ENCODE measurements at regions not wholly inside any gene's neighbourhood (a gene's known extent, or its start where the extent isn't known, plus 50 kb on each side); places are given as distances from the start of the nearest gene placed in this dataset.

- DNase-seq = no peak
Observed at GRCh38 chr3:24646790-24647189, 152.1 kb upstream of the THRB start.

- no peak for DNase-seq
Observed at GRCh38 chr3:24648063-24648462, 153.4 kb upstream of the THRB start.

GRCh38 chr3:24650839-24651238 lies 156.2 kb upstream of the THRB start:
- no peak for DNase-seq

GRCh38 chr3:24657870-24658510 lies 163.3 kb upstream of the THRB start:
- no peak for DNase-seq

GRCh38 chr3:24661175-24661584 lies 166.5 kb upstream of the THRB start:
- peak; percentile 57 for DNase-seq

GRCh38 chr3:24662449-24663345 lies 168.0 kb upstream of the THRB start:
- DNase-seq = no peak

GRCh38 chr3:24663406-24663805 lies 168.8 kb upstream of the THRB start:
- no peak for DNase-seq

GRCh38 chr3:24668039-24668438 lies 173.4 kb upstream of the THRB start:
- DNase-seq = no peak

- DNase-seq = no peak
Observed at GRCh38 chr3:24670871-24671270, 176.2 kb upstream of the THRB start.

GRCh38 chr3:24673596-24673995 lies 178.9 kb upstream of the THRB start:
- DNase-seq = no peak

GRCh38 chr3:24674261-24674660 lies 179.6 kb upstream of the THRB start:
- DNase-seq = no peak

GRCh38 chr3:24678021-24678420 lies 183.4 kb upstream of the THRB start:
- DNase-seq = no peak

GRCh38 chr3:24678421-24678865 lies 183.8 kb upstream of the THRB start:
- DNase-seq = peak; percentile 70

GRCh38 chr3:24679429-24679828 lies 184.8 kb upstream of the THRB start:
- no peak for DNase-seq

GRCh38 chr3:24680214-24680967 lies 185.7 kb upstream of the THRB start:
- peak; percentile 52 for DNase-seq

GRCh38 chr3:24682141-24682547 lies 187.5 kb upstream of the THRB start:
- peak; percentile 20 for DNase-seq

- DNase-seq = no peak
Observed at GRCh38 chr3:24683090-24683489, 188.4 kb upstream of the THRB start.

GRCh38 chr3:24683633-24684384 lies 189.2 kb upstream of the THRB start:
- peak; percentile 46 for DNase-seq

- no peak for DNase-seq
Observed at GRCh38 chr3:24684506-24685023, 189.9 kb upstream of the THRB start.

GRCh38 chr3:24686808-24687207 lies 192.2 kb upstream of the THRB start:
- DNase-seq = peak; percentile 83

GRCh38 chr3:24687671-24688070 lies 193.0 kb upstream of the THRB start:
- no peak for DNase-seq

- no peak for DNase-seq
Observed at GRCh38 chr3:24688446-24689148, 193.9 kb upstream of the THRB start.

Data from inflammatory macrophage treated with lipopolysaccharide for 4 hours (primary cell).